Prostate gland (tissue), 2 donors: ENCODE measurements at regions not wholly inside any gene's neighbourhood (a gene's known extent, or its start where the extent isn't known, plus 50 kb on each side); places are given as distances from the start of the nearest gene placed in this dataset.

Experiments
- DNase-seq: peaks from one replicate; pipeline ENCODE4 v3.0.0-alpha.2; 2019; ENCODE audit warnings: low spot score
- H3K27ac ChIP-seq, 2 donors: fragments of 200-600 bp; sonication (generic); 2 replicates each; pipeline ENCODE4 v1.5.1; 2017 to 2019
- H3K27me3 ChIP-seq: fragments of 200-600 bp; sonication (generic); replicated peaks from 2 replicates; pipeline ENCODE4 v1.5.1; 2019; ENCODE audit not compliant: insufficient read depth
- H3K36me3 ChIP-seq, 2 donors: fragments of 200-600 bp; sonication (generic); 1 replicate in 1 of 2; 2 replicates in 1 of 2; pipeline versions ENCODE4 v1.5.1 to v1.8.1; 2017 to 2019
- H3K4me1 ChIP-seq: fragments of 200-600 bp; sonication (generic); replicated peaks from 2 replicates; pipeline ENCODE4 v1.5.1; 2019
- H3K4me3 ChIP-seq, 2 donors: fragments of 200-600 bp; sonication (generic); 2 replicates each; pipeline ENCODE4 v1.5.1; 2017 to 2019
- H3K9me3 ChIP-seq: fragments of 200-600 bp; sonication (generic); 2 replicates; pipeline ENCODE4 v1.5.1; 2017
- CTCF ChIP-seq, 4 experiments: fragments of 200-600 bp in 2 of 4; fragments of 450-650 bp in 2 of 4; sonication (generic) in 2 of 4; IDR thresholded peaks; 1 replicate in 3 of 4; 2 replicates in 1 of 4; pipeline ENCODE4 v1.5.1; 2016 to 2019; ENCODE audit warnings: antibody characterized with exemption in 4 of 4, mild to moderate bottlenecking in 2 of 4, moderate library complexity in 2 of 4
- POLR2A ChIP-seq: fragments of 450-650 bp; IDR thresholded peaks from one replicate; pipeline ENCODE4 v1.6.1; 2016; ENCODE audit warnings: antibody characterized with exemption, mild to moderate bottlenecking
- POLR2AphosphoS5 ChIP-seq: sonication (generic); formaldehyde crosslinking; IDR thresholded peaks from one replicate; pipeline ENCODE4 v1.6.1; 2017; ENCODE audit warnings: antibody characterized with exemption
- WGBS: methylation state at CpG from one replicate; pipeline ENCODE4 v1.1.5; 2018; 5-methylcytosine and 5-hydroxymethylcytosine counted together
- intact Hi-C: fragments of 100-400 bp; cut with DNase I; formaldehyde crosslinking; loops from one replicate; pipeline ENCODE4 v1.14.2; 2022

- H3K4me1 ChIP-seq, result no peaks in the 10 kb centered on the region
- no peaks in the 10 kb centered on the region for H3K27me3 ChIP-seq
- TF ChIP-seq POLR2A (no peak), POLR2AphosphoS5 (no peak), CTCF (IDR thresholded peaks at IDR 0.05) (no peak)
- H3K27ac ChIP-seq, result no peak overlapping the region
- H3K4me3 ChIP-seq, result no peak overlapping the region
- H3K9me3 ChIP-seq, result no peaks in the 10 kb centered on the region
- no peak for DNase-seq
- intact Hi-C loops, result no loop called here
- 96% methylated on average over 4 of the region's 4 CpGs for WGBS
- H3K36me3 ChIP-seq, result no peaks in the 10 kb centered on the region
Observed at GRCh38 chr2:134185639-134186038, 68.2 kb upstream of the MGAT5 start.

- no peak for DNase-seq
- TF ChIP-seq POLR2A (no peak), CTCF (IDR thresholded peaks at IDR 0.05) (no peak), POLR2AphosphoS5 (no peak)
- Histone ChIP-seq H3K36me3 (no peaks in the 10 kb centered on the region), H3K4me3 (no peak overlapping the region), H3K9me3 (no peaks in the 10 kb centered on the region), H3K4me1 (no peaks in the 10 kb centered on the region), H3K27me3 (no peaks in the 10 kb centered on the region), H3K27ac (no peak overlapping the region)
- intact Hi-C loops, result no loop called here
- 87% methylated on average over 6 of the region's 6 CpGs for WGBS
Observed at GRCh38 chr2:134189009-134189720, 64.7 kb upstream of the MGAT5 start.

GRCh38 chr2:134190062-134190806, 63.6 kb upstream of the MGAT5 start:
- H3K27ac ChIP-seq, result no peak overlapping the region
- H3K36me3 ChIP-seq, result no peaks in the 10 kb centered on the region
- no peak overlapping the region for H3K4me3 ChIP-seq
- intact Hi-C loops, result no loop called here
- H3K27me3 ChIP-seq, result no peaks in the 10 kb centered on the region
- no peaks in the 10 kb centered on the region for H3K9me3 ChIP-seq
- 87% methylated on average over 4 of the region's 4 CpGs for WGBS
- TF ChIP-seq POLR2AphosphoS5 (no peak), CTCF (IDR thresholded peaks at IDR 0.05) (no peak), POLR2A (no peak)
- no peak for DNase-seq
- no peaks in the 10 kb centered on the region for H3K4me1 ChIP-seq

- H3K9me3 ChIP-seq, result no peaks in the 10 kb centered on the region
- H3K27ac ChIP-seq, result no peak overlapping the region
- no peak overlapping the region for H3K4me3 ChIP-seq
- intact Hi-C loops, result no loop called here
- TF ChIP-seq POLR2AphosphoS5, result no peak
- TF ChIP-seq POLR2A, result no peak
- no peak for TF ChIP-seq CTCF (IDR thresholded peaks at IDR 0.05)
- no peaks in the 10 kb centered on the region for H3K36me3 ChIP-seq
- DNase-seq, result no peak
- 61% methylated on average over 8 of the region's 8 CpGs for WGBS
- H3K4me1 ChIP-seq, result no peaks in the 10 kb centered on the region
- H3K27me3 ChIP-seq, result no peaks in the 10 kb centered on the region
Observed at GRCh38 chr2:134190807-134191203, 63.1 kb upstream of the MGAT5 start.

GRCh38 chr2:134191835-134192234, 62.0 kb upstream of the MGAT5 start:
- DNase-seq, result no peak
- no peaks in the 10 kb centered on the region for H3K36me3 ChIP-seq
- 98% methylated on average over 36 of the region's 36 CpGs for WGBS
- TF ChIP-seq CTCF (IDR thresholded peaks at IDR 0.05), result no peak
- TF ChIP-seq POLR2AphosphoS5, result no peak
- TF ChIP-seq POLR2A, result no peak
- H3K4me3 ChIP-seq, result no peak overlapping the region
- intact Hi-C loops, result no loop called here
- no peaks in the 10 kb centered on the region for H3K4me1 ChIP-seq
- no peaks in the 10 kb centered on the region for H3K9me3 ChIP-seq
- H3K27me3 ChIP-seq, result no peaks in the 10 kb centered on the region
- no peak overlapping the region for H3K27ac ChIP-seq
